ENCODE measurements at regions not wholly inside any gene's neighbourhood (a gene's known extent, or its start where the extent isn't known, plus 50 kb on each side); places are given as distances from the start of the nearest gene placed in this dataset.

DNA sequence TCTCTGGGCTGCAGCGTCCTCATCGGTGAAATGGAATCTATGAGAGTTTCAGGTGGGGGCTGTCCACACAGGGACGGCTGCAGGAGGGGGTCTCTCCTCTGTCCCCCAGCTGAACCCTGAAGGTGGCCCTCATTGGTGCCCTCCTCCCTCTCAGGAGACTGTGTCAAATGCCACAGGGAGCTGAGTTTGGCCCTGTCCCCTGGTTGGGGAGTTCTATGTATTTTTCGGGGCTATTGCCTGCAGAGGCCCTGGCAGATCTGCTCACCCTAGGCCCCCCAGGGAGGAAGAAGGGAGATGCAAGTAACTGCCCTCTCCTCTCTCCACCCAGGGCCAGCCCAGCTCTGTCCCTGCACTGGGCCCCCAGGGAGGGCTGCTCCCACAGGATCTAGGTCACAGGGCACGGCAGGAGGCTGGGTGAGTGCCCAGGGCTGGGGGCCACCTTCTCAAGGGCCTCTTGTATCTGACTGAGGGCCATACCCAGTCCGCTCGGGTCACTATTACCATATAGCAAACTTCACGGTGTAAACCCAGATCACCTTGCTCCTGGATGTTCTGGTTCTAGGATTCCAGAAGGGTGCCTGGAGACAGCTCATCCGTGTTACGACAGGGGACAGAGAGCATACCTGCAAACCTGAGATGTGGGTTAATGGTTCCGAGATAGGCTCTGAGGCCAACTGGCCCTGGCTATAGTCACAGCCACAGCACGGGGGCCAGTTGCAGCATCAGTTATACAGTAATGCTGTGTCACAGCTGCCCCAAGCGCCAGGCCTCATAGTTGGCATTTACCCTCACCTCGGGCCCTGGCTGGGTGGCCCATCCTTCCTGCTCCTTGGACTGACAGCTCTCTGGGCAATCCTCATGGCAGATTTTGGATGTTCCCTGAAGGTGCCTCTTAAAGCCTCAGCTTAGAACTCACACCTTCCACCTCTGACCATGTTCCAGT lies 102.4 kb upstream of the PRR23E start:
- no peak for DNase-seq

DNA sequence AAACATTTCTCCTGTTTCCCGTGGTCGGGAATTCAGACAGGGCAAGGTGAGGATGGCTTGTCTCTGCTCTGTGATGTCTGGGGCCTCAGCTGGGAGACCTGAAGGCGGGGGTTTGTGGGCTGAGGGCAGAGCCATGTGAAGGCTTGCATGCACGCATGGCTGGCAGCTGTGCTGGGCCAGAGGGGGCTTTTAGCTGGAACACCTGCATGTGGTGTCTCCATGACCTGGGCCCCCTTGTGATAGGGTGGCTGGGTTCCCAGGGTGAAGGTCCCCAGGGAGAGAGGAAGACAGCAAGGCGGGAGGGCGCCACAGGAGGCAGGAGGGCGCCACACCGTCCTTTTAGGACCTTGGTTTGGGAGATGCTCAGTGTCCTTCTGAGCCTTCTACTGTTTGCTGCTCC lies 101.6 kb upstream of the PRR23E start:
- DNase-seq = no peak

- DNase-seq = no peak
Observed at GRCh38 chr3:127092368-127092767, 100.6 kb upstream of the PRR23E start.

GRCh38 chr3:127092776-127093175 lies 100.2 kb upstream of the PRR23E start:
- no peak for DNase-seq

- DNase-seq = no peak
Observed at GRCh38 chr3:127093312-127093711, 99.6 kb upstream of the PRR23E start.

- DNase-seq = no peak
Observed at GRCh38 chr3:127095774-127096173, 97.2 kb upstream of the PRR23E start.

- DNase-seq = no peak
Observed at GRCh38 chr3:127096256-127097071, 96.5 kb upstream of the PRR23E start.

- no peak for DNase-seq
Observed at GRCh38 chr3:127097072-127097405, 95.9 kb upstream of the PRR23E start.

GRCh38 chr3:127097481-127097880 lies 95.5 kb upstream of the PRR23E start:
- no peak for DNase-seq

DNA sequence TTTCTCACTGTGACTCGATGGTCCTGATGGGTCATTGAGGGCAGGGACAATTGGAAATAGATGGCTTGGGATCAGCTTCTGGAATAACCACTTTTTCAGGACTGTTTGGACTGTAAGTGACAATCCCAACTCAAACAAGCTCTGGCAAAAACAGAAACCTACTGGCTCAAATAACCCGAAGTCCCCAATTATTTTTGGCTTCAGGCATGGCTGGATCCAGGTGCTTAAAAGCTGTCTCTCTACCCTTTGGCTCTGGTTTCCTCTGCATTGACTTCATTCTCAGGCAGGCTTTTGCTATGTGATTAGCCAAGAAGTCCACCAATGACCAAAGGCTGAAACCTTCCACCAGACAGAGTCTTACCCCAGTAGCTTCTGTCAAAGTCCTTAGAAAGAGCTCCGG lies 92.9 kb upstream of the PRR23E start:
- no peak for DNase-seq

DNA sequence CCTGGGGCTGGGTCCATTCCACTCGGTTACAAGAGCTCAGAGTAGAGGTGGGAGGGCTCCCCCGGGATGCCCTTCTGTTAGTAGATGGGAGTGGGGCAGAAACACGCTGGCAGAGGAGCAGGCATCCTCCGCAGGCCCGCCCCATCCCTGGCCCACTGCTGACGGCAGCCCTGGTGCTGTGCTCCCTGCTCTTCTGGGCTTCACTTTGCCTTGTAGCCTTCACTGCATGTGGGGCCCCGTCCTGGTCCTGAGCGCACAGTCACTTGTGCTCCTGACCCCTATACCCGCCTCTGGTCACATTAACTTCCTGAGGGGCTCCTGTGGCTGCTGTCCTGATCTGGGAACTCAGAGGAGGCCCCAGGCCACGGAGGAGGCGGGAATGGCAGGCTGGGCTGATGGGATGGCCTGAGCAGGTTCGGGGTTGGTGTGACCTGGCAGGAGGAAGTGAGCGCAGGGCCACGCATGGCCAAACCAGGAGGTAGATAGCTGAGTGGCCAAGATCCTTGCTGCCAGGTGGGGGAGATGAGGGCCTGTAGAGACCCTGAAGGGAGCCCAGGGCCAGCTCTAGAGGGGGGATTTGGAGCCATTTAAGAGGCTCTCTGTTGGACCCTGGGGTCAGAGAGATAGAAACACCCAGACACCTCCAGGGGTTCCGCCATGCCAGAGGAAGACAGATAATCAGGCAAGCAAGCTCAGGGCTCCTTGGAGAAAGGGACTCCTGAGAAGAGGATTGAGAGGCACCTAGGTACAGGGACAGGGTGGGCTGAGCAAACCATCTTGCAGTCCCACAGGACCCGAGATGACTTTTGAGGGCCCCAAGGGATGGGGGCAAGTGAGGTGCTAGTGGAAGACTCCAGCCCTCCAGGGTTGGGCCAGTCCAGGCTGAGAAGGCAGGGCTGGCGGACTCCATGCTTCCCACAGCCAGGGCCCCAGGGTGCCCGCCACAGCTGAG lies 92.2 kb upstream of the PRR23E start:
- no peak for DNase-seq

DNA sequence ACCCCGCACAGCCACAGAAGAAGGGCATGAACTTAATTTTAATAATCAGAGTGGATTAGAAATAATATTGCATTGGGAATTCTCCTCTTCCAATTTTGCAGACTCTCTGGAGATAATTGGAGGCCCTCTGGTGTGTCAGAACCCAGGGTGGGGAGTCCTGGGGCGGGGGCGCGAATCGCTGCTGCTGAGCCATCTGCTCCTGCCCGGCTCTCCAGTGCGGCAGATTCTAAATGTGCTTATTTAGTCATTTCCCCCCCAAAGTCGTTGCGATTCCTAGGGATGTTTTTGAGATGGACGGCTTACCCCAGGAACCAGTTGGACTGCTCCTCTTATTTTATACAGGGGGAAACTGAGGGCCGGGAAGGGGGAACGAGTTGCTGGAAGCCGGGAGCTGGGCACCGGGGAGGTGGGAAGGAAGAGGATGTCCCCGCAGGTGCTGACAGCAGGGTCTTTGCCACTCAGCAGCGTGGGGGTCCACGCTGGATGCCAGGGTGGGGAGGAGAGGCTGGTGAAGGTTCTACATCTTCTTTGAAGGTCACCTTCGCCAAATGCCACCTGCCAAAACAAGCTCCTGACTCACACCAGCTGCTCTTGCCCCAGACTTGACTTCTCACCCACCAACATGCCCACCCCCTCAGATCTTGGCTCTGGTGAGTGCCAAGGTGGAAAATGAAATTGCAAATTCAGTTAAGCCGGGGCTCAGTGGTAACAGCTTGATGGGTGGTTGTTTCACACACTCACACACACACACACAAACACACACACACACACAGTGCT lies 91.3 kb upstream of the PRR23E start:
- DNase-seq = no peak

DNA sequence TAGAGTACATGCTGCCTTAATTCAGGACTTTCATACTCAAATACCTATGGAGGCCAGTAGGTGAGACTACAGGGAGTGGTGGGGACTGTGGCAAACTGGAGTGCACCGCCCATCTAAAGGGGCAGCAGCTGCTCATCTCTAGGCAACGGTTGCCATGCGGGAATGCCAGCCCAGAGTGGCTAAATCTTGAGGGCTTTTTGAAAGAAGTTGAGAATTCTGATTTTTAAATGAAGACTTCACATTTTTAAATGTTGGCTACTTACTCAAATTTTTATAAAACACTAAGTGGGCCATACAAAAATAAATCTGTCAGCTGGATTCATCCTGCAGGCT lies 90.8 kb upstream of the PRR23E start:
- no peak for DNase-seq

- DNase-seq = no peak
Observed at GRCh38 chr3:127102587-127102986, 90.3 kb upstream of the PRR23E start.

DNA sequence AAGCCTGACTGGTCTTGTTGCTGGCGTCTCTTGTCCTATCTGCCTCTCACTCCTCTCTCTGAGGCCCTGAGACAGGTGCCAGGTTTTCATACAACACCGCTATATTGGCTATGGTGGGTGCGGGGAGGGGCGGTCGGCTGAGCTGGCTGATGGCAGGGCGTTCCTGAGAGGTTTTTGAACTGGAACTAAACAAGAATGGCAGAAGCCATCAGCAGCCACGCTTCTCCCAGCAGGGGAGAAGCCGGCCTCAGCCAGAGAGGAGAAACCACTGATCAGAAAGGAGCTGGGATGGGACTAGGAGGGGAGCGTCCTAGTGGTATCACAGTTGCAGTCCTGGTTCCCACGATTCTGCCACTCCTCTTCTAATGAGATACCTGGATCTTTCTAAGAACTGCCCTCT lies 89.9 kb upstream of the PRR23E start:
- no peak for DNase-seq

DNA sequence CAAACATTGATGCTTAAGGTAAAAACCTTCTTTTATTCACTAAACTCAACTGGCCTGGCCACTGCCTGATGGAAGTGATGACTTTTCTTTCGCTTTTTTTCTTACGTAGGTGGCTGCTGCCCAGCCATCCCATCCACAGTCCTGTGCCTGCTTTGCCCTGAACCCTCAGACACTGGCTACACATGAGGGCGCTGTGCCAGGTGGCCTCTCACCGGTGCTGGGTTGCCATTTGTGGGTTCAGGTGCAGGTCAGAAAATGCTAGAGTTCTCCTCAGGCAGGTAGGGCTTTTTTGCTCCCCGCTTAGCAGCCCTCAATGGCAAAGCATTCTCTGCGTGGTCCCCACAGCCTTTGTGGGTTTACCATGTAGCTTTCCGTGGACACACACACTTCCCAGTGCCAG lies 88.3 kb upstream of the PRR23E start:
- peak; percentile 26 for DNase-seq

DNA sequence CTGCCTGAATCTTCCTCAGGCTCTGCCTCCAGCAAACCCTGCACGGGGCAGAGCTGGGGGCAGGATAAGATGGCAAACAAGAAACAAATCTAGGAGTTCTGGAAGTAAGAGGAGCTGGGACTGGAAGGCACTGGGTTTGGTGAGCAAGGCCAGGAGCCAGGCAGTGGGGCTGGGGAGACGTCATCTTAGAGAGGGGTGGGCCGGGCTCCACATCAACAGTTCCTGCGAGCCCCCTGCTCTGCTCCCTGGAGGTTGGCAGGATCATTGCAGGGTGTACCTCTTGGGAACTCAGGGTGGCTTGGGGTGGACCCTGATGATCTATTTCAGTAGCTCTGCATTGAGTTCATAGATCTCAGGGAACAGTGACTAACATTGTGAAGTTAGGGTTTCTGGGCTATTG lies 87.3 kb upstream of the PRR23E start:
- no peak for DNase-seq

DNA sequence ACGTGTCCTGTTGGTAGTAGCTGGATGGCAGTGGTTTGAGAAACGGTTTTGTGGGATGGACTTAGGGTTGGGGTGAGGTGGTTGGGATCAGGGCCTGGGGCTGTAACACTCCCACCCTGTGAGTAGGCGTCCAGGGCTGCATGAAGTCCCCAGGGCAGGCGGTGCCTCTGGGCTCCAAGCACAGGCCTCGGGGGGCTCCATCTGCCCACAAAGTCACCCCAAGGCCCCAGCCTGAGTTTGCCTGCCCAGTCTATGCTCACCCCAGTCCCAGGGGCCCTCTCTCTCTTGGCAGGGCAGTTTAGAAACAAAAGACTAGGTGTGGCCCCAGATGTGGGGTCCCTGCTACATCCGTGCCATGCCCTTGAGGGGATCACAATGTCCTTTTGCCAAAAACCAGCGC lies 86.9 kb upstream of the PRR23E start:
- no peak for DNase-seq

DNA sequence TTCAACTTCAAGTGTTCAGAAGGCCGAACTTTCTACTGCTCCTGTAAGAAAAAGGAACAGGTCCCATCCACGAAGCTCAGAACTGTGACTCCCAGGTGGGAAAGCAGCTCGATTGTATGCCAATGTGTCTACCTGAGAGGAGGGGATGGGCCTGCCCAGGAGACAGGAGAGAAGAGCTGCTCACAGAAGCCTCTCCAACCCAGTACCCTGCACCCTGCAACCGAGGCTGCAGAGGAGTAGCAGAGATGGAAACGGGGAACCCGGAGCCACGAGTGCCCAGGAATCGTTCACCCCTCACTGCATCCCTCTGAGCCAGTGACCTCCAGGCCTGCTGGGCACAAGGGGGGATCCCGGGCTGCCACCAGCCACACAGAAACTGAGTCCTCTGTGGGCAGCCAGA lies 86.5 kb upstream of the PRR23E start:
- DNase-seq = no peak

DNA sequence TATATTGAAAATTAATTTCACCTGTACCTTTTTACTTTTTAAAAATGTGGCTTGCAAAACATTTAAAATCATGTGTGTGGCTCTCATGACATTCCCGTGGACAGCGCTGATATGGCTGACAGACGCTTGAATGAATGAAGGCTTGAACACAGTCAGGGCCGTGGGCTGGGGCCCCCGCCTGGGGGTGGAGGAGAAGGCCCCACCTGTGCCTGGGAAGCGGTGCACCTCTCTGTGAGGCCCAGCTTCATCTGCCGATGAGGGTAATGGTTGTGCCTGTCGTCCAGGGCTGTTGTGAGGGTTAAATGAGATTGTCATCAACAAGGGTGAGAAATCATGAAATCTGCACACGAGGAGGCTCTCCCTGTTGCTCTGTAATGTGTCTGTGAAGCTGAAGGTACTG lies 85.9 kb upstream of the PRR23E start:
- DNase-seq = no peak

DNA sequence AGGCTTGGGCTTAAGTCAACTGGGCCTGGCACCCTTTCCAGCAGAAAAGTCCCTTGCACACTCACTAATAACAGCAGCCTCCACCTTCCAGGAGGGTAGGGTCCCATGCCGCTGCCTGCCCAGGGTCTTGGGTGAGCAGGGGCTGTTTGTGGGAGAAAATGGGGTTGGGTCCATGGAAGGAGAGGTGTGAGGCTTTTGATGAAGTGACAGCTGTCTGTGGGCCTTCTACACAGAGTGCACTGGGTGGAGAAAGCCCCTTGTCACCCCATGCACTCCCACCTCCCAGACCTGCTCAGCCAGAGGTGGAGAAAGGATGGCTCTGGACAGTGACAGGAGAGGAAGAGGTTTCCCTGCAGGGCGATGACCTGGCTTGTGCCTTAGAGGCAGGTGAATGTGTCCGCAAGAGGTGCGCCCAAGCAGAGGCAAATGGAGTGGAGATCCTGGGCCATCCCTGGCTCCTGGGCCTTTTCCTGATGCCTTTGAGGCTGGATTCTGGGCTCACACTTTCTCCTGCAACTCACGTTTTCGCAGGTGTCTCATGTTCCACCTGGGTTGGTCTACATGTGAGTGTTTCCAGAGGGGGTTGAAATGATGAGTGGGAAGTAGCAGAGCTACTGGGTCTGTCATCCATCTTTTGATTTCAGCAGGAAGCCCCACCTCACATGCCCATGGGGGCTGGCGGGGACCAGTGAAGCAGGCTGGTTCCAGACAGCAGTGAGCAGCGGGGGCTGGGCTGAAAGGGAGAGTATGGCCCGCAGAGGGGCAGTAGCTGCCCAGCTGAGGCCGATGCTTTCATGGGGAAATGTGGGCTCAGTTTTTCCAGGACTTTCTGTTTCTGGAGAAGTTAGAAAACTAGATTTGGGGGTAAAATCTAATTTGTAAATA lies 85.2 kb upstream of the PRR23E start:
- DNase-seq = no peak
